Neuronal stem cell (in vitro differentiated cells): ENCODE measurements at regions not wholly inside any gene's neighbourhood (a gene's known extent, or its start where the extent isn't known, plus 50 kb on each side); places are given as distances from the start of the nearest gene placed in this dataset.

ENCODE experiments used
- DNase-seq: peaks from one replicate; pipeline ENCODE4 v3.0.0-alpha.2; 2013; ENCODE audit warnings: low spot score
- H2AFZ ChIP-seq: one replicate; pipeline ENCODE4 v1.6.1; 2013; ENCODE audit warnings: mild to moderate bottlenecking, low read length, inconsistent platforms
- H2AK5ac ChIP-seq: 2 replicates; pipeline ENCODE4 v1.6.1; 2013; ENCODE audit warnings: low read depth, mild to moderate bottlenecking, inconsistent platforms, low read length, moderate library complexity, mixed read lengths
- H2BK120ac ChIP-seq: 2 replicates; pipeline ENCODE4 v1.6.1; 2013; ENCODE audit warnings: low read depth, mild to moderate bottlenecking, inconsistent platforms, low read length, moderate library complexity, mixed read lengths
- H2BK12ac ChIP-seq: one replicate; pipeline ENCODE4 v1.6.1; 2013; ENCODE audit warnings: low read length, inconsistent platforms
- H2BK15ac ChIP-seq: 2 replicates; pipeline ENCODE4 v1.6.1; 2013; ENCODE audit warnings: mild to moderate bottlenecking, low read length, inconsistent platforms, mixed read lengths
- H2BK5ac ChIP-seq: one replicate; pipeline ENCODE4 v1.6.1; 2013; ENCODE audit warnings: inconsistent platforms, mild to moderate bottlenecking, low read length, moderate library complexity
- H3K14ac ChIP-seq: one replicate; pipeline ENCODE4 v1.6.1; 2013; ENCODE audit warnings: low read length, inconsistent platforms
- H3K18ac ChIP-seq: 2 replicates; pipeline ENCODE4 v1.6.1; 2013; ENCODE audit warnings: low read length, inconsistent platforms
- H3K23ac ChIP-seq: 2 replicates; pipeline ENCODE4 v1.6.1; 2013; ENCODE audit warnings: low read depth, mild to moderate bottlenecking, mixed read lengths, low read length, inconsistent platforms; ENCODE audit not compliant: poor library complexity
- H3K27ac ChIP-seq: replicated peaks from 3 replicates; pipeline ENCODE4 v1.5.1; 2013; ENCODE audit warnings: low read length, inconsistent platforms
- H3K27me3 ChIP-seq, 3 experiments: 2 replicates each; pipeline ENCODE4 v1.6.1; 2013; ENCODE audit warnings: low read length in 3 of 3, mild to moderate bottlenecking in 2 of 3, inconsistent platforms in 1 of 3, low read depth in 1 of 3, mixed read lengths in 1 of 3, moderate library complexity in 1 of 3; ENCODE audit not compliant: control insufficient read depth in 3 of 3, insufficient read depth in 3 of 3
- H3K36me3 ChIP-seq, 2 donors: replicated peaks in 1 of 2; 2 replicates each; pipeline ENCODE4 v1.6.1; 2013; ENCODE audit warnings: low read length in 2 of 2; ENCODE audit not compliant: control insufficient read depth in 2 of 2, insufficient read depth in 2 of 2
- H3K4ac ChIP-seq: 2 replicates; pipeline ENCODE4 v1.6.1; 2013; ENCODE audit warnings: inconsistent platforms, mild to moderate bottlenecking, low read length, moderate library complexity
- H3K4me1 ChIP-seq, 2 donors: 1 replicate in 1 of 2; 2 replicates in 1 of 2; pipeline ENCODE4 v1.6.1; 2013; ENCODE audit warnings: low read length in 2 of 2, low read depth in 1 of 2; ENCODE audit not compliant: control insufficient read depth in 2 of 2, insufficient read depth in 1 of 2
- H3K4me2 ChIP-seq: one replicate; pipeline ENCODE4 v1.6.1; 2013; ENCODE audit warnings: mild to moderate bottlenecking, low read length, inconsistent platforms; ENCODE audit not compliant: insufficient read depth, poor library complexity, severe bottlenecking
- H3K4me3 ChIP-seq, 2 donors: 2 replicates each; pipeline ENCODE4 v1.5.1; 2013; ENCODE audit warnings: low read length in 2 of 2, mild to moderate bottlenecking in 2 of 2, inconsistent platforms in 1 of 2, moderate library complexity in 1 of 2
- H3K79me1 ChIP-seq: one replicate; pipeline ENCODE4 v1.6.1; 2013; ENCODE audit warnings: low read depth, mild to moderate bottlenecking, inconsistent platforms, low read length, moderate library complexity
- H3K9ac ChIP-seq: one replicate; pipeline ENCODE4 v1.6.1; 2013; ENCODE audit warnings: mild to moderate bottlenecking, low read depth, low read length, inconsistent platforms; ENCODE audit not compliant: poor library complexity
- H3K9me3 ChIP-seq, 2 donors: replicated peaks in 1 of 2; 2 replicates each; pipeline versions ENCODE3 to v1.6.1; 2013; ENCODE audit warnings: low read length in 2 of 2, mild to moderate bottlenecking in 2 of 2, inconsistent platforms in 1 of 2, low read depth in 1 of 2, mixed read lengths in 1 of 2, moderate library complexity in 1 of 2; ENCODE audit not compliant: control insufficient read depth in 2 of 2, insufficient read depth in 1 of 2
- H4K8ac ChIP-seq: one replicate; pipeline ENCODE4 v1.6.1; 2013; ENCODE audit warnings: low read depth, mild to moderate bottlenecking, inconsistent platforms, low read length, moderate library complexity
- H4K91ac ChIP-seq: one replicate; pipeline ENCODE4 v1.6.1; 2013; ENCODE audit warnings: low read length, low read depth, mild to moderate bottlenecking, inconsistent platforms; ENCODE audit not compliant: poor library complexity
- WGBS, 2 donors: extraction: QIAGEN DNeasy Blood & Tissue Kit; methylation state at CpG; one replicate each; pipeline ENCODE4 v1.1.7; 2013; ENCODE audit warnings: missing lambda C conversion rate in 2 of 2, mixed read lengths in 1 of 2; ENCODE audit not compliant: insufficient read length in 2 of 2, insufficient replicate concordance in 1 of 2; ENCODE audit errors: extremely low coverage in 2 of 2; 5-methylcytosine and 5-hydroxymethylcytosine counted together

DNA sequence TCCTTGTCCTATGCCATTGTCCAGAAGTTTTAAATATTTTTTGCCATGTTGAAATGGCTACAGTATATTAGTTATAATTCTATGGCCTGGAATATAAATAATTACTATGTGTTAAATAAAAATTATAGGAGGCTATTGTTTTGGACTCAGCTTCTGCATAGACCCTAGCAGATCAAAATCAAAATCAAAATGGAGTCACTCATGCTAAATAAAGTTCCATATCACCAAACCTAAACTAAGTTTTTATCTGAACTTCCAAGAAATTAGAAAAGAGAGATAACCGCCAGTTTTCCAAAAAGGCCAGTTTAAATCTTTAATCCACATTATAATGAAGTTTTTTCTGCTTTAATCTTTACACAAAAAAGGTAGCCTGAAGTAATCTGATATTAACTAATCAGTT lies 227.8 kb upstream of the P2RY1 start:
- Histone ChIP-seq H4K91ac (no peak overlapping the region), H3K79me1 (no peaks in the 10 kb centered on the region), H3K36me3 (no peaks in the 10 kb centered on the region), H2BK5ac (no peak overlapping the region), H2BK15ac (no peak overlapping the region), H3K9ac (no peak overlapping the region), H3K27me3 (no peaks in the 10 kb centered on the region), H3K4me3 (no peak overlapping the region), H2BK120ac (no peak overlapping the region), H3K4me1 (peaks cover 0 to 4% of the 10 kb centered on the region in 2 donors), H3K9me3 (no peaks in the 10 kb centered on the region), H3K14ac (no peak overlapping the region), H3K27ac (no peak overlapping the region), H3K4me2 (no peak overlapping the region), H3K23ac (no peak overlapping the region), H2BK12ac (no peak overlapping the region), H2AFZ (no peak overlapping the region), H3K18ac (no peak overlapping the region), H2AK5ac (no peak overlapping the region), H4K8ac (no peak overlapping the region), H3K4ac (no peak overlapping the region)
- DNase-seq, result no peak
- no CpG with 5 or more reads among the region's 1 CpG for WGBS, 2 donors

DNA sequence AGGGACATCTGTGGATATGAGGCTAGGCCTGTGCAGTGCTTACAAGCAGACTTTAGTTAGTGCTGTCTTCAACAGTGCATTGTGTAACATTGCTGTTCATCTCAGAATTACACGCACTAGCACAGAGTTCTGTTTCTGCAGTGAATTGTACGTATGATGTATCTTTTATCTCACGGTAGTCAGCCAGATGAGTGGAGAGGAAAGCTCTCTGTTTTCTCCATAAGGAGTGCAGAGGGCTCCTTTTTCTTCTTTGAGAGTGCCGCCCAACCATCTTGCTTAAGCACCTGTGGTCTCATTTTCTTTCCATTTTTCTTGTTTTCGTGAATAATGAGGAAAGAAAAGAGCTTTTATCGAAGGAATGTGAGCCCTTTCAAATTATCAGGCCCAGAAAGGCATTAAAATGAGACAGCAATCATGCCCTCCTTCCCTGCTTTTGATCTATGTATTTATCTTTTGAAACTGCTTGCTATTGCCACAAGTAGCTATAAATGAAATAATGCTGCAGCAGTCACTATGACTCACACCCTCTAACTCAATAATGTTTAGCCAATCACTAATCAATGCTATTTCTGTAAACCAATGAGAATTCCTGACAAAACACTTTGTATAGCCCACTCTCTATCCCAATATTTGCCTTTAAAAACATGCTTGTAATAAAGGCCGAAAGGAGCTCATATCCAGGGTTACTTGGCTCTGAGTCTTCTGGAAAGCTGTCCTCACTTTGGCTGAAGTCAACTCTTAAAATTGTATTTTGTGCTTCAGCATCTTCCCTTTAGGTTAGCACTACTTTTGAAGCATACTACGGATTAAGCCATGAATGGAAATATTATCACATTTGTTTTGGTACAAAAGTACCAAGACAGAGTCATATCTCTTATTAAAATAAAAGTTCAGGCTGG lies 226.0 kb upstream of the P2RY1 start:
- no CpG with 5 or more reads among the region's 8 CpGs for WGBS, 2 donors
- Histone ChIP-seq H2BK12ac (no peak overlapping the region), H3K4me1 (peaks cover 0 to 4% of the 10 kb centered on the region in 2 donors), H2AFZ (no peak overlapping the region), H3K27me3 (no peaks in the 10 kb centered on the region), H3K14ac (no peak overlapping the region), H2AK5ac (no peak overlapping the region), H3K9me3 (no peaks in the 10 kb centered on the region), H2BK15ac (no peak overlapping the region), H4K8ac (no peak overlapping the region), H3K9ac (no peak overlapping the region), H2BK120ac (no peak overlapping the region), H3K23ac (no peak overlapping the region), H3K79me1 (no peaks in the 10 kb centered on the region), H3K4me3 (no peak overlapping the region), H2BK5ac (no peak overlapping the region), H3K4me2 (no peak overlapping the region), H3K36me3 (no peaks in the 10 kb centered on the region), H4K91ac (no peak overlapping the region), H3K27ac (no peak overlapping the region), H3K4ac (no peak overlapping the region), H3K18ac (no peak overlapping the region)
- DNase-seq, result no peak

- H3K9ac ChIP-seq, result no peak overlapping the region
- H2BK15ac ChIP-seq, result no peak overlapping the region
- no peak for DNase-seq
- no peak overlapping the region for H3K4ac ChIP-seq
- peaks cover 0 to 4% of the 10 kb centered on the region in 2 donors for H3K4me1 ChIP-seq
- no peak overlapping the region for H3K18ac ChIP-seq
- H3K23ac ChIP-seq, result no peak overlapping the region
- no peak overlapping the region for H3K4me3 ChIP-seq
- H3K14ac ChIP-seq, result no peak overlapping the region
- H3K79me1 ChIP-seq, result no peaks in the 10 kb centered on the region
- no peaks in the 10 kb centered on the region for H3K36me3 ChIP-seq
- H2BK5ac ChIP-seq, result no peak overlapping the region
- no peaks in the 10 kb centered on the region for H3K27me3 ChIP-seq
- no peak overlapping the region for H2AK5ac ChIP-seq
- H3K27ac ChIP-seq, result no peak overlapping the region
- no peak overlapping the region for H2BK12ac ChIP-seq
- no peak overlapping the region for H4K91ac ChIP-seq
- H3K4me2 ChIP-seq, result no peak overlapping the region
- no peak overlapping the region for H2AFZ ChIP-seq
- H3K9me3 ChIP-seq, result no peaks in the 10 kb centered on the region
- H4K8ac ChIP-seq, result no peak overlapping the region
- no peak overlapping the region for H2BK120ac ChIP-seq
Observed at GRCh38 chr3:152609891-152610290, 225.0 kb upstream of the P2RY1 start.

DNA sequence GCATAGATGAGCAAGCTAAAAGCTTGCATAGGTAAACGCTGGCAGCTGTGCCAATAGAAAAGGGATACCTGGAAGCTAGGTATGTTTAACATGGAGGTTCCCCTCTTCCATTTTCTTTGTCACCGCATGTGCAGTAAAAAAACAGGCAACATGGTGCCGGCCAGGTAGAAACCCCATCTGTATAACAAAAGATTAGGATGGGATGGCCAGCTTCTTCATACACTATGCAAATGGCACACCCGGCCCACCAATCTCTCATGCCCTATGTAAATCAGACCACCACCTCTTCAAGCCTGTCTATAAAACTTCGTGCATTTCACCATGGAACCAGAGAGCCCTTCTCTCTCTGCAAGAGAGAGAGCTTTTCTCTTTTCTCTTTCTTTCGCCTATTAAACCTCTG lies 224.3 kb upstream of the P2RY1 start:
- Histone ChIP-seq H3K27ac (no peak overlapping the region), H3K18ac (no peak overlapping the region), H2AK5ac (no peak overlapping the region), H3K9ac (no peak overlapping the region), H3K4ac (no peak overlapping the region), H3K27me3 (no peaks in the 10 kb centered on the region), H3K4me2 (no peak overlapping the region), H3K36me3 (no peaks in the 10 kb centered on the region), H3K4me3 (no peak overlapping the region), H2BK15ac (no peak overlapping the region), H2BK5ac (no peak overlapping the region), H3K9me3 (no peaks in the 10 kb centered on the region), H3K79me1 (no peaks in the 10 kb centered on the region), H2AFZ (no peak overlapping the region), H3K23ac (no peak overlapping the region), H2BK12ac (no peak overlapping the region), H4K8ac (no peak overlapping the region), H4K91ac (no peak overlapping the region), H3K14ac (no peak overlapping the region), H2BK120ac (no peak overlapping the region), H3K4me1 (peaks cover 0 to 4% of the 10 kb centered on the region in 2 donors)
- WGBS, 2 donors, result no CpG with 5 or more reads among the region's 6 CpGs
- DNase-seq, result no peak
